MM.1S (cell line): ENCODE measurements at regions not wholly inside any gene's neighbourhood (a gene's known extent, or its start where the extent isn't known, plus 50 kb on each side); places are given as distances from the start of the nearest gene placed in this dataset.

ENCODE experiments used
- EZH2 ChIP-seq: fragments of 300-600 bp; sonication (generic); optimal IDR thresholded peaks from 2 replicates; pipeline ENCODE3; 2017; ENCODE audit warnings: low read depth, mild to moderate bottlenecking, antibody characterized with exemption, low read length, mixed read lengths
- EZH2phosphoT487 ChIP-seq: fragments of 300-600 bp; sonication (generic); IDR thresholded peaks from 2 replicates; pipeline ENCODE4 v1.6.1; 2018; ENCODE audit warnings: antibody characterized with exemption, low read length
- TF ChIP-seq, protein P1 (sequence below): fragments of 300-600 bp; sonication (generic); IDR thresholded peaks from 2 replicates; pipeline ENCODE4 v1.5.1; 2016; ENCODE audit warnings: antibody characterized with exemption, low read length, mixed read lengths

DNA sequence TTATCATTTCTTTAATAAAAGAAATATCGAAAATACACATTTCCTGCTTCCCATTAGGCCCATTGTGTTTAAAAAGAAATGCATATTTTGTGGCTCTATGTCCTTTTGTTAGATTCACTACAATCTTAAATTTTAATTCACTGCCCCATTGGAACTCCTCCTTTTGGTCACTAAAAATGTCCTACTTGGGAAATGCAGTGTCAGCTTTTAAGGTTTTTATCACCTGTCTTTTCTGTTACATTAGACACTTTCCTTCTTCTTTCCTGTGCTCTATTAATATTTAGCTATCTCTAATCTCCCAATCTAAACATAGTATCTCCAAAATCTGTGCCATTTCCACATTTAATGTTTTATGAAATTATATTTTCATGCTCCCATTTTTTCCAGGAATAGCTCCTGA is 164.9 kb upstream of the SPOCK3 start:
- TF ChIP-seq EZH2phosphoT487 (no peak), EZH2 (no peak)
- TF ChIP-seq, protein P1, sequence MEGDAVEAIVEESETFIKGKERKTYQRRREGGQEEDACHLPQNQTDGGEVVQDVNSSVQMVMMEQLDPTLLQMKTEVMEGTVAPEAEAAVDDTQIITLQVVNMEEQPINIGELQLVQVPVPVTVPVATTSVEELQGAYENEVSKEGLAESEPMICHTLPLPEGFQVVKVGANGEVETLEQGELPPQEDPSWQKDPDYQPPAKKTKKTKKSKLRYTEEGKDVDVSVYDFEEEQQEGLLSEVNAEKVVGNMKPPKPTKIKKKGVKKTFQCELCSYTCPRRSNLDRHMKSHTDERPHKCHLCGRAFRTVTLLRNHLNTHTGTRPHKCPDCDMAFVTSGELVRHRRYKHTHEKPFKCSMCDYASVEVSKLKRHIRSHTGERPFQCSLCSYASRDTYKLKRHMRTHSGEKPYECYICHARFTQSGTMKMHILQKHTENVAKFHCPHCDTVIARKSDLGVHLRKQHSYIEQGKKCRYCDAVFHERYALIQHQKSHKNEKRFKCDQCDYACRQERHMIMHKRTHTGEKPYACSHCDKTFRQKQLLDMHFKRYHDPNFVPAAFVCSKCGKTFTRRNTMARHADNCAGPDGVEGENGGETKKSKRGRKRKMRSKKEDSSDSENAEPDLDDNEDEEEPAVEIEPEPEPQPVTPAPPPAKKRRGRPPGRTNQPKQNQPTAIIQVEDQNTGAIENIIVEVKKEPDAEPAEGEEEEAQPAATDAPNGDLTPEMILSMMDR: no peak
